Stimulated activated CD4-positive, alpha-beta T cell treated with anti-CD3 and anti-CD28 coated beads, Interleukin-1b, Interleukin-23, amount 100 ng/mL, for 48 hours (primary cell): ENCODE measurements at regions not wholly inside any gene's neighbourhood (a gene's known extent, or its start where the extent isn't known, plus 50 kb on each side); places are given as distances from the start of the nearest gene placed in this dataset.
"Not testable (repeated sequence)": the region's sequence is repeated elsewhere in the genome, so short reads cannot be mapped to it uniquely, and the experiment has no call there.

Source experiments
- DNase-seq: peaks from one replicate; pipeline ENCODE4 v3.0.0-alpha.2; 2020

GRCh38 chr12:124474709-124475108 is 92.7 kb downstream of the NCOR2 start:
- DNase-seq, result no peak

GRCh38 chr12:124472690-124473279 is 94.6 kb downstream of the NCOR2 start:
- no peak for DNase-seq

- DNase-seq, result no peak
Measured at GRCh38 chr12:124471828-124472227, 95.6 kb downstream of the NCOR2 start.

GRCh38 chr12:124470806-124471205 is 96.6 kb downstream of the NCOR2 start:
- no peak for DNase-seq

GRCh38 chr12:124470139-124470538 is 97.3 kb downstream of the NCOR2 start:
- no peak for DNase-seq

GRCh38 chr12:124469193-124469888 is 98.1 kb downstream of the NCOR2 start:
- no peak for DNase-seq

GRCh38 chr12:124467549-124467948 is 99.9 kb downstream of the NCOR2 start:
- DNase-seq, result not testable (repeated sequence)

- peak; percentile 91 for DNase-seq
Measured at GRCh38 chr12:124466216-124467128, 100.9 kb downstream of the NCOR2 start.

GRCh38 chr12:124465473-124465872 is 101.9 kb downstream of the NCOR2 start:
- DNase-seq, result no peak

GRCh38 chr12:124464830-124465229 is 102.6 kb downstream of the NCOR2 start:
- DNase-seq, result no peak

- DNase-seq, result no peak
Measured at GRCh38 chr12:124464062-124464461, 103.3 kb downstream of the NCOR2 start.

GRCh38 chr12:124463341-124463921 is 104.0 kb downstream of the NCOR2 start:
- no peak for DNase-seq

GRCh38 chr12:124462750-124463149 is 104.7 kb downstream of the NCOR2 start:
- no peak for DNase-seq

GRCh38 chr12:124461851-124462623 is 105.4 kb downstream of the NCOR2 start:
- DNase-seq, result no peak

GRCh38 chr12:124461241-124461673 is 106.2 kb downstream of the NCOR2 start:
- no peak for DNase-seq

- DNase-seq, result no peak
Measured at GRCh38 chr12:124460771-124461170, 106.6 kb downstream of the NCOR2 start.

- no peak for DNase-seq
Measured at GRCh38 chr12:124459852-124460645, 107.4 kb downstream of the NCOR2 start.

GRCh38 chr12:124458992-124459851 is 108.2 kb downstream of the NCOR2 start:
- no peak for DNase-seq

- no peak for DNase-seq
Measured at GRCh38 chr12:124458220-124458991, 109.0 kb downstream of the NCOR2 start.
